Natural killer cell treated with Interleukin-12 subunit alpha and Interleukin-12 subunit beta and Interleukin-15 and Interleukin-18, amount 100 ng/mL, for 72 hours (primary cell): ENCODE measurements at regions not wholly inside any gene's neighbourhood (a gene's known extent, or its start where the extent isn't known, plus 50 kb on each side); places are given as distances from the start of the nearest gene placed in this dataset.
"Not testable (repeated sequence)": the region's sequence is repeated elsewhere in the genome, so short reads cannot be mapped to it uniquely, and the experiment has no call there.

Experiments
- ATAC-seq, 2 donors: fragments of 150-1000 bp; cut with Tn5 transposase in 1 of 2; sonication (Bioruptor Pico), chemical (Tn5 transposase) in 1 of 2; 2 replicates each; pipeline ENCODE4 v1.10.0; 2021
- DNase-seq: peaks from one replicate; pipeline ENCODE4 v3.0.0; 2022; ENCODE audit warnings: low spot score
- H3K27ac Mint-ChIP-seq, 2 donors: 1 replicate in 1 of 2; 2 replicates in 1 of 2; pipeline ENCODE4 v1.8.0; 2022; ENCODE audit warnings: mixed read lengths in 2 of 2, mild to moderate bottlenecking in 1 of 2, moderate library complexity in 1 of 2
- H3K27me3 Mint-ChIP-seq, 2 donors: 1 replicate in 1 of 2; 2 replicates in 1 of 2; pipeline ENCODE4 v1.8.0; 2022; ENCODE audit warnings: mixed read lengths in 2 of 2
- H3K36me3 Mint-ChIP-seq: one replicate; pipeline ENCODE4 v1.8.0; 2022; ENCODE audit warnings: mixed read lengths
- H3K4me1 Mint-ChIP-seq, 2 donors: 1 replicate in 1 of 2; 2 replicates in 1 of 2; pipeline ENCODE4 v1.8.0; 2022; ENCODE audit warnings: low read depth in 2 of 2, mixed read lengths in 2 of 2, mild to moderate bottlenecking in 1 of 2
- H3K4me3 Mint-ChIP-seq: one replicate; pipeline ENCODE4 v1.8.0; 2022; ENCODE audit warnings: mixed read lengths
- H3K9me3 Mint-ChIP-seq: 2 replicates; pipeline ENCODE4 v1.8.0; 2022; ENCODE audit warnings: mixed read lengths

DNA sequence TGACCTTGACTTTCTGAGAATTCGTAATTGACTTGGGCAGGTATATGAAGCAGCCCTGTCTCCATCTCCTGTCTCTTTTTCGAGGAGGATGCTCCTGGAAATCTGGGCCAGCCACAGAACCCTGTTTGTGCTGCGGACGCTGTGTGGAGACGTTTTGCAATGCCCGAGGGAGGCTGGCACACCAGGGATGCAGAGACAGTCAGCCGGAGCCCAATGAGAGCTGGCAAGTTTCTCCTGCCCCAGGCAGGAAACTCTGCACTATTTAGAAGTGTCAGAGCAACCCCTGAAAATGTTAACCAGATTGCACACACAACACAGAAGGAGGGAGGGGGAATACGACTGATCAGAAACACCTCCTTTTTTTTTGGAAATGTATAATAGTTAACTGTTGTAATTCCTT is 103.2 kb upstream of the DYRK2 start:
- ATAC-seq (no peak), DNase-seq (no peak)
- H3K4me1 Mint-ChIP-seq, result peaks cover 0 to 3% of the 10 kb centered on the region in 2 donors
- no peaks in the 10 kb centered on the region for H3K9me3 Mint-ChIP-seq
- H3K4me3 Mint-ChIP-seq, result no peak overlapping the region
- no peaks in the 10 kb centered on the region for H3K27me3 Mint-ChIP-seq
- H3K36me3 Mint-ChIP-seq, result no peaks in the 10 kb centered on the region
- no peak overlapping the region for H3K27ac Mint-ChIP-seq

DNA sequence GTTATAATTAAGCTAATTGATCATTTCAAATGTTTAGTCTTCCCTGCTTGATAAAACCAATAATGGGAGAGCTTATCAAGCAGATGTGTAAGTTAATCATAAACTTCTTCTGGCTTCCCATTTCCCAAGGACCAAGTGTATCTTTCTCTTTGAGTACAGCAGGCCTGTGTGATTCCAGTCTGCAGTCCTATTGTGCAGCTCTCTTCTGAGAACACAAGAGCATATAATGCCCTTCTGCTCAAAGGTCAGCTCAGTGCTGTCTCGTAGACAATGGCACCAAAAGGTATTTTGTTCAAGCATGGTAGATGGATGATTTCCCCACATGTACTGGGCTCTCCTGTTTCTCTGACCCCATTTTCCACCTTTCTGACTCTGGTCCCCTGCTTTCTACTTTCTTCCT is 101.8 kb upstream of the DYRK2 start:
- Mint-ChIP-seq H3K4me3 (no peak overlapping the region), H3K27ac (no peak overlapping the region), H3K9me3 (peaks cover 5% of the 10 kb centered on the region), H3K27me3 (no peaks in the 10 kb centered on the region), H3K36me3 (no peaks in the 10 kb centered on the region), H3K4me1 (peaks cover 0 to 3% of the 10 kb centered on the region in 2 donors)
- DNase-seq (no peak), ATAC-seq (no peak)

DNA sequence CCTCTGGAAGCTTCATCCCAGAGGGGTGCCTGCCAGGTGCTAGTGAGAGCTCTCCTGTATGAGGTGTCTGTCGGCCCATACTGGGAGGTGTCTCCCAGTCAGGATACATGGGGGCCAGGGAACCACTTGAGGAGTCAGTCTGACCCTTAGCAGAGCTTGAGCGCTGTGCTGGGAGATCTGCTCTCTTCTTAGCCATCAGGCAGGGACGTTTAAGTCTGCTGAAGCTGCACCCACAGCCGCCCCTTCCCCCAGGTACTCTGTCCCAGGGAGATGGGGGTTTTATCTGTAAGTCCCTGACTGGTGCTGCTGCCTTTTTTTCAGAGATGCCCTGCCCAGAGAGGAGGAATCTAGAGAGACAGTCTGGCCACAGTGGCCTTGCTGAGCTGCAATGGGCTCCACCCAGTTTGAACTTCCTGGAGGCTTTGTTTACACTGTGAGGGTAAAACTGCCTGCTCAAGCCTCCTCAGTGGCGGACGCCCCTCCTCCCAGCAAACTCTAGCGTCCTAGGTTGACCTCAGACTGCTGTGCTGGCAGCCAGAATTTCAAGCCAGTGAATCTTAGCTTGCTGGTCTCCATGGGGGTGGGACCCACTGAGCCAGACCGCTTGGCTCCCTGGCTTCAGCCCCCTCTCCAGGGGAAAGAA is 93.3 kb upstream of the DYRK2 start:
- peak; percentile 68 to 69 for ATAC-seq
- not testable (repeated sequence) for H3K4me1 Mint-ChIP-seq, H3K27me3 Mint-ChIP-seq, H3K36me3 Mint-ChIP-seq, H3K27ac Mint-ChIP-seq, H3K9me3 Mint-ChIP-seq, H3K4me3 Mint-ChIP-seq
- peak; percentile 68 for DNase-seq

DNA sequence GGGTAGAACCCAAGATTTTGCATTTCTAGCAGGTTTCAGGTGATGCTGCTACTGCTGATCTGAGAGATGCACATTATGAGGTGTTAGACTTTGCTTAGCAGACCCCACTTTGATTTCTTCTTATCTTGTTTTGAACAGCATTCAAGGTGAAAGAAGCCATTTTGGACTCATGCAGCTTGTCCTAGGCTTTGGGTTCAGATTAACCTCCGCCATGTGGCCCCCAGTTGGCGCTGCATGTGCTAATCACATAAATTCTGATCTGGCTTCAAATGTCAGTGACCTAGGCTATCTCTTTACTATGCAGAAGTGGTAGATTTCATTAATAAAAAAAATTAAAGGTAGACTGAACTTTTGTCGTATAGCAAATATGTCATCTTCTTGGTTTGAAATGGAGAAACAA is 89.8 kb upstream of the DYRK2 start:
- Mint-ChIP-seq H3K4me1 (peaks cover 0 to 11% of the 10 kb centered on the region in 2 donors), H3K36me3 (no peaks in the 10 kb centered on the region), H3K27me3 (no peaks in the 10 kb centered on the region), H3K9me3 (peaks cover 3% of the 10 kb centered on the region), H3K27ac (no peak overlapping the region), H3K4me3 (no peak overlapping the region)
- ATAC-seq (no peak), DNase-seq (no peak)

DNA sequence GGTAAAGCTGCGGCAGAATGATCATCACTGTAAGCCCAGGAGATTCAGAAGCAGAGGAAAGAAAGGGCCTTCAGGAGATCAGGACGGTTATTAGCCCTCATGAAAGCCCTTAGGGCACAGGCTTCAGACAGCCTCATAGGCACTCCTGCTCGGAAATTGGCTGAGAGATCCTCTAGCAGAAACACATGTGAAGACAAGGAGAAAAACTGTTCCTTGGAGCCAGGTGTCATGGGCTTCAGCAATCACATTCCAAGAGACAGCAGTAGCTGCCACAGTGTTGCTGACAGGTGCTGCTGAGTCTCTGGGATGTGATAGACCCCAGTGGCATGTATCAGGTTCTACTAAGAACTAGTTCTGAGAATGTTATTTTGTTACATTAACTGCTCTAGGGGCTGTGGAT is 88.8 kb upstream of the DYRK2 start:
- no peaks in the 10 kb centered on the region for H3K36me3 Mint-ChIP-seq

DNA sequence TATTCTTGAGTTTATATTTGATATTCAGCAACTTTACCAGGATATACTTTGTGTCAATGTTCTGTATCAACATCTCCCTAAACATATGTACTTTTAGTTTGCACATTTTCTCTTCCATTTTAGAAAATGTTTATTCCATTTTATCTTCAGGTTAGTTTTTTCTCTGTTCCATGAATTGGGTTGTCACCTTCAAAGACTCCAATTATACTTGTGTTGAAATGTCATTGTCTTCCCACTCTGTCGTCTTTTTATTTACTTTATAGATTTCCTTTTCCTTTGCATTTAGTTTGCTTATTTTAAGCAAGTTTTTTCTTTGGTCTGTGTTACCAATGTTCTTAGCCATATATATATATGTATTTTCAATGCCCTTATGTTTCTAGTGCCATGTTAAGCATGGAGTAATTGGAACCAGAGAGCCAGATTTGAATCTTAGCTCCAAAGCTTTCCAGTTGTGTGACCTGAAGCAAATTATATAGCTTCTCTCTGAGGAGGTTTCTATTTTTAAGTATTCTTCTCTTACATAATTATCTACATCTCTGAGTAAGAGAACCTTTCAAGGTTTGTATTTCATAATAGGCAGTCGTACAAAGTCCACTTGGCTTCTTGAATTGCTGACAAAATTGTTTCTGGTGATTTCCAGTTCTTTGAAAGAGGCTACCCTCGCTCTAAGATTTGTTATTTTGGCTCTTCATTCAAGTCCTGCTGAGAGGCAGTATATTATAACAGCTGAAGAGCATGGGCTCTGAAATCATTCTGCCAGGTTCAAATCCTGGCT is 85.8 kb upstream of the DYRK2 start:
- Mint-ChIP-seq H3K27ac (no peak overlapping the region), H3K4me1 (peaks cover 0 to 4% of the 10 kb centered on the region in 2 donors), H3K9me3 (peaks cover 7% of the 10 kb centered on the region), H3K36me3 (no peaks in the 10 kb centered on the region), H3K27me3 (no peaks in the 10 kb centered on the region), H3K4me3 (no peak overlapping the region)
- DNase-seq, result no peak
- no peak for ATAC-seq

More for the DNA sequence above, 88.8 kb upstream of the DYRK2 start:
- no peak overlapping the region for H3K4me3 Mint-ChIP-seq
- ATAC-seq, result no peak
- H3K9me3 Mint-ChIP-seq, result peaks cover 3% of the 10 kb centered on the region
- no peaks in the 10 kb centered on the region for H3K27me3 Mint-ChIP-seq
- DNase-seq, result no peak
- peaks cover 0 to 11% of the 10 kb centered on the region in 2 donors for H3K4me1 Mint-ChIP-seq
- H3K27ac Mint-ChIP-seq, result no peak overlapping the region

DNA sequence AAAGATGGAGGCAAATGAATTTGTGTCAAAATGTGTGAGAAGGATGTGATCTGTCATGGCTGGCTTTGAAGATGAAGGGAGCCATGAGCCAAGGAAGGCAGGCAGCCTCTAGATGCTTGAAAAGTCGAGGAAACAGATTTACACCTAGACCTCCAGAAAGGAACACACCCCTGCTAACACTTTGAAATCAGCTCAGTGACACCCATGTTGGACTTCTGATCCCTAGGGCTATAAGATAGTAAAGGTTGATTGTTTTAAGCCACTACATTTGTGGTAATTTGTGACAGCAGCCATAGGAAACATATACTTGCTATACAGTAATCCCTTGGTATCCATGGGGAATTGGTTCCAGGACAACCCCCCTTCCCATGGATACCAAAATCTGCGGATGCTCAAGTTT is 80.5 kb upstream of the DYRK2 start:
- DNase-seq, result no peak
- no peak for ATAC-seq
- peaks cover 3 to 7% of the 10 kb centered on the region in 2 donors for H3K27me3 Mint-ChIP-seq
- peaks cover 0 to 4% of the 10 kb centered on the region in 2 donors for H3K4me1 Mint-ChIP-seq
- H3K9me3 Mint-ChIP-seq, result peaks cover 7% of the 10 kb centered on the region
- H3K36me3 Mint-ChIP-seq, result peaks cover 4% of the 10 kb centered on the region
- H3K27ac Mint-ChIP-seq, result no peak overlapping the region
- no peak overlapping the region for H3K4me3 Mint-ChIP-seq

DNA sequence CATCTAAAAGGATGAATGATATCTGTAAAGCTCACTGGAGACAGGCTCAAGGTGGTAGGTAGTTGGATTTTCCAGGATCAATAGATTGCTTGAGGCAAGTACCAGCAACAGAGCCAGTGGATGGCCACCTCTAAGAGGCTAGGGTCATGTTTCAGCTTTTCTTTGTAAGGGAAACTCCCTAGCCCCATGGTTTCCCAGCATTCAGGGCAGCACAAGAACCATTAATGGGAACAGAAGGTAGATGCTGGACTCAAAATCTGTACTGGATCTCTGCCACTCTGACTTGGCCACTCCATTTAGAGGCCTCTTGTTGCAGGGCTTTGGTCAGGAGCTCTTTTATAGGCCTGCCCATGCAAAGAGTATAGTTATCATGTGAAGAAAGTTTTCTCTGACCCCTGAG is 76.1 kb upstream of the DYRK2 start:
- H3K9me3 Mint-ChIP-seq, result peaks cover 5% of the 10 kb centered on the region
- peaks cover 6% of the 10 kb centered on the region for H3K36me3 Mint-ChIP-seq
- DNase-seq (no peak), ATAC-seq (no peak)
- no peak overlapping the region for H3K4me3 Mint-ChIP-seq
- H3K4me1 Mint-ChIP-seq, result peaks cover 5 to 9% of the 10 kb centered on the region in 2 donors
- peaks cover 3 to 7% of the 10 kb centered on the region in 2 donors for H3K27me3 Mint-ChIP-seq
- no peak overlapping the region for H3K27ac Mint-ChIP-seq

DNA sequence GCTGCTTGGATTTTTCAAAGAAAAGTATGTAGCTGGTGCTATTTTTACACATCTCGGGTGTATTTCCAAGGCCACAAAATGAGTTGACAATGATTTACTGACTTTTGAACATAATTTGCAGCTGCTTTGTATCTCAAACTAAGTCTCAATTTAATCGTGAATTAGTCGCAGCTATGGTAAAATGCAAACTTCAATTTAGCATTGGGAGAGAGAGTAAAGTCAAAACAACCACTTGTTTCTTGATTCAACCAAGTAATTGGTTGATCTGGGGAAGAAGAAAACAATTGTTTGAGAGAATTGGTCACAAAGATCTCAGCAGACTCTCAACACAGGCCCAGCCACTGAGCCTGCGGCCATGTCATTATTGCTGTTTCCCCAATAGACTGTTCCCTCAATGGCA is 75.0 kb upstream of the DYRK2 start:
- Mint-ChIP-seq H3K36me3 (peaks cover 12% of the 10 kb centered on the region), H3K27me3 (peaks cover 3 to 7% of the 10 kb centered on the region in 2 donors), H3K4me1 (peaks cover 16 to 20% of the 10 kb centered on the region in 2 donors), H3K27ac (no peak overlapping the region), H3K9me3 (peaks cover 7% of the 10 kb centered on the region), H3K4me3 (no peak overlapping the region)
- no peak for ATAC-seq
- DNase-seq, result no peak

DNA sequence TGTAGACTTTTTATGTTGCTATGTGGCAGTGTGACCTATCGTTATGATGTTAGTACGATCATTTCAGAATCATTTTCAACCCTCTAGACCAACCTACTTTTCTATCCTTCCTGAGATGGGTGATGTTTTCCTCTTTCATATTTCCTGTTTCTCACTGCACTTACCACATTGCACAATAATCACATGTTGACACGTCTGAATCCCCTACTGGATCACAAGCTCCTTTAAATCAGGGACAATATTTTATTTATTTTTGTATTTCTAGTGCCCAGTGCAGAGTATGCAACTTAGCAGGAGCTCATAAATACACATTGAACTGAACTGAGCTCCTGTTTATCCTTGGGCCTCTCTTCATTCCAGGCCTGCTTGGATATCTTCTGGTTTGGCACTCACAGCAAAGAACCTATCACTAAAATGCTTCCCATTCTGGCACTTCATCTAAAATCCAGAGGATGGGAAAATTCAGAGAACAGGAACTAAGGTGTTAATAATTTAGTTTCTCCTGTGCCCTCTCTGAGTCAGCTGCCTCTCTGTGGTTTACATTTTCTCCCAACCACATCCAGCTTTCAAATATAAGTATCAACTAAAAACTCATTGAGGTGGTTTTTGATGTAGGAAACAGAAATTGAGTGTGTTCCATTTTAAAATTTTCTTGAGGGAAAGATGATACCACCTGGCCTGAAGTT is 69.4 kb upstream of the DYRK2 start:
- Mint-ChIP-seq H3K36me3 (peaks cover 7% of the 10 kb centered on the region), H3K4me1 (peaks cover 32 to 37% of the 10 kb centered on the region in 2 donors), H3K27me3 (no peaks in the 10 kb centered on the region), H3K4me3 (peak overlapping the region; percentile 63), H3K27ac (peak overlapping the region; percentile 74 to 92), H3K9me3 (peaks cover 11% of the 10 kb centered on the region)
- DNase-seq, result no peak
- peak; percentile 75 to 77 for ATAC-seq

DNA sequence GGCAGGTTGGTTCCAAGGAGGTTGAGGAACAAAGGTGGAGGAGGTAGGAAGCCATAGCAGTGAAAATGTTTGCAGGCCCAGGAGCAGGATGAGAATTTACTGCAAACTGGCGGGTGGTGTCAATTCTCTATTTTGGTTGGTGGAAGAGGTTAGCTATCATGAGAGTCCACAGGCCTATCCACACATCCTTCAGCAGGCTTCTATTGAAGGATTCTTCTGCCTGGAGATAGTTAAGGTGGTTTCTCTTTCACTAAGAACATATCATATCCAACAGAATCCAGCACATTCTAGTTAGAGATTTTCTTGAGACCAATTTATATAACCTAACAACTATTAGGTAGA is 68.9 kb upstream of the DYRK2 start:
- DNase-seq, result no peak
- Mint-ChIP-seq H3K36me3 (peaks cover 7% of the 10 kb centered on the region), H3K27ac (peak overlapping the region; percentile 74 to 92), H3K4me3 (peak overlapping the region; percentile 63), H3K27me3 (no peaks in the 10 kb centered on the region), H3K4me1 (peaks cover 33 to 38% of the 10 kb centered on the region in 2 donors), H3K9me3 (peaks cover 11% of the 10 kb centered on the region)
- no peak for ATAC-seq

DNA sequence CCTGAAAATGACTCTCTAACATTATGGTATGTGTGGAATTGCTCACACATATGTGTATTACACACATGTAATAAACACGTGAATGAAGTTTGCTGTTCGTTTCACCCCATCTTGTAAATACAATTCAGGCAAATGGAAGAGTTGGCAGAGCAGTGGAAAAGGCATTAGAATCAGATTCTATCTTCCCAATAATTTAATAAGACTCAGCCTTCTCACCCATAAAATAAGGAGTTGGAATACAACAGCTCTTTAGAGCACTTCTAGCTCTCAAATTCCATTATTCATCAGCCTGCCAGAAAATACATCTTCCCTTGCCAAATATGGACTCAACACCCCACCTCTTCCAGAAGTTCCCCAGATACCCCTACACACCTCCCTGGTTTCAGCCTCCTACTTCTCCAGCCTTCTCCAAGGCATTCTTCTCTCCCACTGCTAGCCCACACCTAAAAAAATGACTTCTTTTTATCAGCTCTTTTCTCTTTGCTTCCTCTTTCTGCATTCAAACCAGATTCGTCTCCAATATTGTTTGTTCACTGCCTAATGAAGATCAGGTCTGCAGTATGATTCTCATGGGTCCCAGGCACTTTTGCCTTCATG is 66.2 kb upstream of the DYRK2 start:
- H3K27ac Mint-ChIP-seq, result no peak overlapping the region
- H3K27me3 Mint-ChIP-seq, result no peaks in the 10 kb centered on the region
- H3K4me1 Mint-ChIP-seq, result peaks cover 32 to 33% of the 10 kb centered on the region in 2 donors
- ATAC-seq (no peak), DNase-seq (no peak)
- H3K9me3 Mint-ChIP-seq, result peaks cover 7% of the 10 kb centered on the region
- peaks cover 7% of the 10 kb centered on the region for H3K36me3 Mint-ChIP-seq
- no peak overlapping the region for H3K4me3 Mint-ChIP-seq

DNA sequence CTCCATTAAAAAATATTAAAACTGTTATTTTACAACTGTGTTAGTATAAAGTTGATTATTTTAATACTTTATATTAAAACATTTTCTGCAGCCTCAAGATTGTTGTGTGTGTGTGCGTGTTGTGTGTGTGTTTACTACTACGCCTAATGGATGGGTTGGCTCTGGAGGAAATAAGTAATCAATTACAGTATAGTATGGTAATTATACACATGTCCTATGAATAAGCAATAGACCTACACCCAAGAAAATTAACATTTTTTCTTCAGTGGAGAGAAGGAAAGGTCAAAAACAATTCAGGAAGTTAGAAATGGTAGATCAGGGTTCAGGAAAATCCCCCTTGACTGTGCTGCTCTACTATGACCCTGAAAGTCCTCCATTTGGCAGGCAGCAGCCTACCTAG is 65.7 kb upstream of the DYRK2 start:
- ATAC-seq (no peak), DNase-seq (no peak)
- Mint-ChIP-seq H3K9me3 (peaks cover 4% of the 10 kb centered on the region), H3K4me3 (no peak overlapping the region), H3K27me3 (no peaks in the 10 kb centered on the region), H3K36me3 (peaks cover 2% of the 10 kb centered on the region), H3K4me1 (peaks cover 27 to 28% of the 10 kb centered on the region in 2 donors), H3K27ac (no peak overlapping the region)

DNA sequence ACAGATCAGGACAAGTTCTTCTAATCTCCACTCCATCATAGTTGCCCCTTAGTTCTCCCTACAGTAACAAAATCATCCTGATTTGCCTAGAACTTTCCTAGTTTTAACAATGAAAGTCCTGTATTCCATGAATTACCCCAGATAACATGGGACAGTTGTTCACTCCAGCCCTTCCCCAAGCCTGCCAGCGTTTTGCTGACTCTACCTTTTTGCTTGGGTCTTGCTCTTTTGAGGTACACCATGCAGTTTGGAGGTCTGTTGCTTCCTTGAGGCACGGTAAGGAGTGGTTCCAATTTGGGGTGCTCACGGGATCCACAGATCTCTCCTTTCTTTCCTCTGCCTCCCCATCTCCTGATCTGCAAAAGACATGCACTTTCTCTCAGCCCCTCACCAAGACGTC is 61.6 kb upstream of the DYRK2 start:
- Mint-ChIP-seq H3K4me1 (peaks cover 14 to 18% of the 10 kb centered on the region in 2 donors), H3K27ac (peak overlapping the region in 1 of 2 donors; percentile 9), H3K27me3 (no peaks in the 10 kb centered on the region), H3K9me3 (peaks cover 5% of the 10 kb centered on the region), H3K4me3 (no peak overlapping the region), H3K36me3 (peaks cover 6% of the 10 kb centered on the region)
- no peak for ATAC-seq
- DNase-seq, result no peak
